ENCODE measurements at regions not wholly inside any gene's neighbourhood (a gene's known extent, or its start where the extent isn't known, plus 50 kb on each side); places are given as distances from the start of the nearest gene placed in this dataset.

- DNase-seq (ENCODE audit: low spot score) = no peak
- H3K4me3 ChIP-seq = no peak overlapping the region
- no peak for TF ChIP-seq CTCF (IDR thresholded peaks at IDR 0.05)
- no peak overlapping the region for H3K27ac ChIP-seq
Measured at GRCh38 chr2:238739668-238740067, 108.2 kb upstream of the TWIST2 start.

DNA sequence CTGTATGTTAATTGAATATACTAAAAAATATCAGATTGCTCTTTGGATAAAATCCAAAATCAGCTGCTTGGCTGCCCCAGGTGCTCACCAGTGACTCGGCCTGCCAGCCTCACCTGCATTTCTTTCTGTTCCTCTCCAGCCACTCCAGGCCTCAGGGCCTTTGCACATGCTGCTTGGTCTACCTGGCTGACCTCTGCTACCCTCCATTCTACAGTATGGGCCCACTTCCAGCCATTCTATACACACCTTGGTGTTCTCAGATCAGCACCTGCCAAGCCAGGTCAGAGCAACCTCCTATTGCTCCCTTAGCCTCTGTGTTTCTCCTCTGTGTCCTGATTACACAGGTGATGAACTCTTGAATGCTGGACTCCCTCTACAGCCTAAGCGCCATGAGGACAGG, 106.6 kb upstream of the TWIST2 start:
- no peak overlapping the region for H3K4me3 ChIP-seq
- no peak for DNase-seq (ENCODE audit: low spot score)
- TF ChIP-seq CTCF (IDR thresholded peaks at IDR 0.05) = no peak
- no peak overlapping the region for H3K27ac ChIP-seq

DNA sequence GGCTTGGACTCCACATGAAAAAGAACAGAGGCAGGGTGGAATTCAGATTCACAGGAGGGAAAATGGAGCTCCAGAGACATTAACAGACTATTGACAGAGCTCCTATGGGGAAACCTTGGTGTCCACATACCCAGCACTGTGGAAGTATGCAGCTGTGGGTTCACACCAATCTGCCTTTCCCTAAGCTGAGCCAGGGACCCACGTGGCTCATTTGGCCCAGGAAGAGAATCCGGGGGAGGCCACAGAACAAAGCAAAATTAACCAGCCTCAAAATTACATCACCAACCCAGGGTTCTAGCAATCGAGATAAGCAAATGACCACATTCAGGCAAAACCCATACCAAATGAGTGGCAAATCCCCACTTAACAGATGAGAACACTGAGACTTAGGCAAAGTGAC, 105.8 kb upstream of the TWIST2 start:
- Histone ChIP-seq H3K4me3 (no peak overlapping the region), H3K27ac (no peak overlapping the region)
- TF ChIP-seq CTCF (IDR thresholded peaks at IDR 0.05) = no peak
- no peak for DNase-seq (ENCODE audit: low spot score)

GRCh38 chr2:238742664-238743063, 105.2 kb upstream of the TWIST2 start:
- no peak for DNase-seq (ENCODE audit: low spot score)
- Histone ChIP-seq H3K4me3 (no peak overlapping the region), H3K27ac (no peak overlapping the region)
- no peak for TF ChIP-seq CTCF (IDR thresholded peaks at IDR 0.05)

DNA sequence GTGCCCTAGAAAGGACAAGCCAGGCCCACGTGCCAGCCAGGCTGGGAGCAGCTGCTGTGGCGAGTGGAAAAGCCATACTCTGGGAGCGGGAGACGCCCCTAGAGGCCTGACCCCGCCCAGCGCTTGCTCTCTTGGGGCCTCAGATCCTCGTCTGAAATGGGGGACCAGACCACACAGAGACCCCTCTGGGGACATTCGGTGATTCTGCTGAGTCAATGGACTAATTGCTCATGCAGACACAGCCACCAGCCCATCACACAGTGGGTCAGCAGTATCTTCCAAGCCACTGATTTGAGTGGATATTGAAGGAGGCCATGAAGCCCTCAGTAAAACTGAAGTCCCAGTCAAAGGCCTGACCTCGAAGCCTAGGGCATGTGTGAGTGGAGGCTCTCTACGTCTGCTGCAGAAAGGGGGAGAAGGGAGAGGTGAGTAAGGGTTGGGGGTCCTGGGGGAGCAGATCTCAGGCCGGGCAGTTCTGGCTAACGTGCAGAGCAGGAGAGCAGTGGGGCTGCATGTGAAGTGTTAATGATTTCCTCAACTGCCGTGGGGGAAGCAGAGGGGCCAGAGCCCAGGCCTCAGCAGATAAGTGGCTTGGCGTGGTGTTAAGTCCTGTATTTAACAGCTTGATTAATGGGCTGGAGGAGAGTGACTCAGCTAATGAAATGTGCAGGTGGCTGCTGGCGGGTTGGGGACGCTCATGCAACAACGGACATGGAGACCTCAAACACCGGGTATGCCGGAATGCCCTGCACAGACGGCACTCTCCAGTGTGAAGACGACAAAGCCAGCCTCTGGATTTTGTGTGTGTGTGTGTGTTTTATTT, 104.4 kb upstream of the TWIST2 start:
- no peak for DNase-seq (ENCODE audit: low spot score)
- Histone ChIP-seq H3K4me3 (no peak overlapping the region), H3K27ac (no peak overlapping the region)
- TF ChIP-seq CTCF (IDR thresholded peaks at IDR 0.05) = no peak

DNA sequence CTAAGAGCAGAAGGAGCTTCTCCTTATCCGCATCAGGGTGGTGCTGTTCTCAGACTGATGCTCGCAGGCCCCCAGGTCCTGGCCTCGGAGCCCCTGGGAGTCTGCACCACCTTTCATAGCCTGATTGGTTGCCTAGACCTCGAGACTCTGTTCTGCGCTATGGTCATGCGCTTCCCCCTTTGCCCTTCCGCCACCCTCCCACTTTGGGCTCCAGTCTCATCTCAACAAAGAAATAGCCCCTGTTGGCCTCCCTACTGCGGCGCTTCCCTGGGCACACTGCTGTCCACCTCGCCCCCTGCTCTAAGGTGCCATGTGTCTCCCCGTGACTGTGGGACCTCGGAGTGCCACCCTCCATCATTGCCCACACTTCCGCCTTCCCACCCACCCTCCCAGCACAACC, 102.9 kb upstream of the TWIST2 start:
- Histone ChIP-seq H3K4me3 (no peak overlapping the region), H3K27ac (no peak overlapping the region)
- DNase-seq (ENCODE audit: low spot score) = no peak
- no peak for TF ChIP-seq CTCF (IDR thresholded peaks at IDR 0.05)

DNA sequence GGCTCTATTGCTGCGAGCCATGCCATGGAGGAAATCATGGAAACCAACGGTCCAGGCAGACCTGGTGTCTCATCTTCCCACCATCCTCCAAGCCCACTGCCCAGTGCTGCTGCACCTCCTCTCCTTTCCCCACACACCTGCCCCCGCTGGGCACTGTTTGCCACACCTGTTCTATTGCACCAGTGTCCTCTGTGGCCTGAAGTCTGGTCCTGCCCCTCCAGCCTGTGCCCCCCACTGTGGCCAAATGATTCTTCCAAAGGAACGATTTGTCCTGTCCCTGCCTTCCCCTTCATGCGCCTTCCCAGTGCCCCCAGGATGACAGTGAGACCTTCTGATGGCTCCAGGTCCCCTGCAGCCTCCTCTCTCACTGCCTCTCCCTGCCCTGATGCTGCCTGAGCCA, 101.9 kb upstream of the TWIST2 start:
- no peak for TF ChIP-seq CTCF (IDR thresholded peaks at IDR 0.05)
- H3K27ac ChIP-seq = no peak overlapping the region
- H3K4me3 ChIP-seq = no peak overlapping the region
- DNase-seq (ENCODE audit: low spot score) = no peak

All from coronary artery (tissue), 2 donors.